ENCODE measurements at regions not wholly inside any gene's neighbourhood (a gene's known extent, or its start where the extent isn't known, plus 50 kb on each side); places are given as distances from the start of the nearest gene placed in this dataset.

DNA sequence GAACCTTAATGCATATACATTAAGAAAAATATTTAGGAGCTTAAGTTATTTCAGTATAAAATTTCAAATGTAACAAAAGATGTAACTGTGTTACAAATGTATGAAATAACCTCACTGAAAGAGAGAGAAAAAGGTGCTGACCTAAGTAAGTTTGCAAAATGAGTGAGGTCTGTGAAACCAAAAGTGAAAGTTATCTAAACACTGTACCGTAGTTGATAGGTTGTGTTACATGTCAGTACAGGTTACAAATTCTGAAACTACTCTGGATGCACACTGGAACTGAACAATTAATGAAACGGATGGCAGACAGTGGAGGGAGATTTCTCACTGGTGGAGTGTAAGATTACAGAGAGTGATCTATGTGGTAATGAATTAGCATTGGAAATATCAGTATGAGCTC is 420.7 kb downstream of the ZNF385D start:
- no peak overlapping the region for H3K9ac ChIP-seq (ENCODE audit: extremely low read depth, insufficient read length, low read length)
- no peak overlapping the region for H3K4ac ChIP-seq (ENCODE audit: low read depth, low read length)
- no peak overlapping the region for H4K91ac ChIP-seq (ENCODE audit: insufficient read length, low read depth, low read length)
- H2AFZ ChIP-seq (ENCODE audit: low read length): no peak overlapping the region
- Mint-ChIP-seq H3K4me3 (no peak overlapping the region), H3K27me3 (ENCODE audit: low read depth) (no peaks in the 10 kb centered on the region), H3K4me1 (peaks cover 8 to 9% of the 10 kb centered on the region in 2 experiments; a peak in 3 of 4 replicates), H3K9me3 (no peaks in the 10 kb centered on the region), H3K36me3 (ENCODE audit: insufficient read depth in 1 of 3, low read depth in 3 of 3) (no peaks in the 10 kb centered on the region), H3K27ac (no peak overlapping the region)
- H2BK15ac ChIP-seq (ENCODE audit: low read depth, low read length): no peak overlapping the region
- no peak overlapping the region for H2AK5ac ChIP-seq (ENCODE audit: insufficient read length, low read length)
- no peak overlapping the region for H4K5ac ChIP-seq (ENCODE audit: insufficient read length, low read depth, low read length)
- H2BK12ac ChIP-seq (ENCODE audit: insufficient read length, low read depth, low read length): no peak overlapping the region
- no peak overlapping the region for H2BK20ac ChIP-seq (ENCODE audit: low read depth, low read length, poor library complexity, severe bottlenecking)
- H3T11ph ChIP-seq (ENCODE audit: low read length): no peak overlapping the region
- no peak overlapping the region for H4K8ac ChIP-seq (replicated peaks; ENCODE audit: insufficient read length, low read depth, low read length)
- no peak overlapping the region for H3K27ac ChIP-seq (ENCODE audit: insufficient read length, low read depth, low read length)
- no CpG with 5 or more reads among the region's 2 CpGs for WGBS (ENCODE audit: extremely low coverage, insufficient read length, low lambda C conversion rate)
- H3K79me1 ChIP-seq (ENCODE audit: insufficient read depth, low read depth, low read length, poor library complexity, severe bottlenecking): no peaks in the 10 kb centered on the region
- H2BK120ac ChIP-seq (ENCODE audit: low read depth, low read length, poor library complexity, severe bottlenecking): no peak overlapping the region
- no peaks in the 10 kb centered on the region for H3K79me2 ChIP-seq (ENCODE audit: insufficient read depth, low read length)
- H3K14ac ChIP-seq (ENCODE audit: insufficient read depth, low read length): no peak overlapping the region
- H3K23ac ChIP-seq (ENCODE audit: insufficient read length, low read depth, low read length): no peak overlapping the region
- no peak overlapping the region for H3K4me2 ChIP-seq (ENCODE audit: insufficient read depth, insufficient read length, low read length)
- H3K56ac ChIP-seq (ENCODE audit: insufficient read length, low read depth, low read length): no peak overlapping the region
- H4K20me1 ChIP-seq (ENCODE audit: control insufficient read depth, insufficient read depth, insufficient read length): no peaks in the 10 kb centered on the region
- no peaks in the 10 kb centered on the region for H3K4me1 ChIP-seq (ENCODE audit: insufficient read depth, low read length)
- H2BK5ac ChIP-seq (ENCODE audit: insufficient read length, low read length): no peak overlapping the region
- TF ChIP-seq, protein P1, sequence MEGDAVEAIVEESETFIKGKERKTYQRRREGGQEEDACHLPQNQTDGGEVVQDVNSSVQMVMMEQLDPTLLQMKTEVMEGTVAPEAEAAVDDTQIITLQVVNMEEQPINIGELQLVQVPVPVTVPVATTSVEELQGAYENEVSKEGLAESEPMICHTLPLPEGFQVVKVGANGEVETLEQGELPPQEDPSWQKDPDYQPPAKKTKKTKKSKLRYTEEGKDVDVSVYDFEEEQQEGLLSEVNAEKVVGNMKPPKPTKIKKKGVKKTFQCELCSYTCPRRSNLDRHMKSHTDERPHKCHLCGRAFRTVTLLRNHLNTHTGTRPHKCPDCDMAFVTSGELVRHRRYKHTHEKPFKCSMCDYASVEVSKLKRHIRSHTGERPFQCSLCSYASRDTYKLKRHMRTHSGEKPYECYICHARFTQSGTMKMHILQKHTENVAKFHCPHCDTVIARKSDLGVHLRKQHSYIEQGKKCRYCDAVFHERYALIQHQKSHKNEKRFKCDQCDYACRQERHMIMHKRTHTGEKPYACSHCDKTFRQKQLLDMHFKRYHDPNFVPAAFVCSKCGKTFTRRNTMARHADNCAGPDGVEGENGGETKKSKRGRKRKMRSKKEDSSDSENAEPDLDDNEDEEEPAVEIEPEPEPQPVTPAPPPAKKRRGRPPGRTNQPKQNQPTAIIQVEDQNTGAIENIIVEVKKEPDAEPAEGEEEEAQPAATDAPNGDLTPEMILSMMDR (conservative IDR thresholded peaks at IDR 0.05): no peak
- DNase-seq: no peak
- no peak overlapping the region for H3K18ac ChIP-seq (ENCODE audit: insufficient read length, low read depth, low read length)
- H3K23me2 ChIP-seq (ENCODE audit: insufficient read length, low read depth, low read length, poor library complexity, severe bottlenecking): no peaks in the 10 kb centered on the region
- H3K9me3 ChIP-seq (ENCODE audit: control insufficient read depth, low read depth, low read length): no peaks in the 10 kb centered on the region
- no peaks in the 10 kb centered on the region for H3K27me3 ChIP-seq (ENCODE audit: insufficient read depth, low read length)

Measured in H9 (cell line).